Tibial nerve (tissue), 4 donors: ENCODE measurements at regions not wholly inside any gene's neighbourhood (a gene's known extent, or its start where the extent isn't known, plus 50 kb on each side); places are given as distances from the start of the nearest gene placed in this dataset.

Experiments
- DNase-seq, 2 donors: peaks; one replicate each; pipeline ENCODE4 v3.0.0-alpha.2; 2019; ENCODE audit warnings: low spot score in 2 of 2
- H3K27ac ChIP-seq, 4 donors: fragments of 200-600 bp; sonication (generic) in 3 of 4; one replicate each; pipeline ENCODE4 v1.5.1; 2017 to 2019; ENCODE audit warnings: mild to moderate bottlenecking in 1 of 4
- H3K27me3 ChIP-seq, 2 donors: fragments of 200-600 bp; sonication (generic) in 1 of 2; one replicate each; pipeline versions ENCODE4 v1.5.1 to v1.6.0; 2017 to 2019
- H3K36me3 ChIP-seq, 3 donors: fragments of 200-600 bp; sonication (generic); one replicate each; pipeline ENCODE4 v1.5.1; 2018 to 2019
- H3K4me1 ChIP-seq, 4 donors: fragments of 200-600 bp; sonication (generic) in 3 of 4; one replicate each; pipeline ENCODE4 v1.5.1; 2017 to 2019
- H3K4me3 ChIP-seq, 4 donors: fragments of 200-600 bp; sonication (generic) in 3 of 4; one replicate each; pipeline ENCODE4 v1.5.1; 2017 to 2019; ENCODE audit warnings: mild to moderate bottlenecking in 1 of 4, moderate library complexity in 1 of 4
- H3K9me3 ChIP-seq, 4 donors: fragments of 200-600 bp; sonication (generic) in 3 of 4; one replicate each; pipeline ENCODE4 v1.5.1; 2017 to 2019
- EP300 ChIP-seq, 2 donors: sonication (generic); formaldehyde crosslinking; IDR thresholded peaks; one replicate each; pipeline ENCODE4 v1.6.1; 2017; ENCODE audit warnings: antibody characterized with exemption in 2 of 2, mild to moderate bottlenecking in 1 of 2
- POLR2A ChIP-seq, 2 donors: fragments of 450-650 bp; IDR thresholded peaks; one replicate each; pipeline ENCODE4 v1.6.1; 2017; ENCODE audit warnings: antibody characterized with exemption in 2 of 2, mild to moderate bottlenecking in 2 of 2, moderate library complexity in 2 of 2
- WGBS, 2 donors: methylation state at CpG; one replicate each; pipeline ENCODE4 v1.1.5; 2018; 5-methylcytosine and 5-hydroxymethylcytosine counted together
- TF ChIP-seq, protein P1 (sequence below), 5 experiments: fragments of 200-600 bp in 3 of 5; fragments of 450-650 bp in 2 of 5; sonication (generic) in 3 of 5; IDR thresholded peaks; one replicate each; pipeline ENCODE4 v1.5.1; 2016 to 2019; ENCODE audit warnings: antibody characterized with exemption in 5 of 5, mild to moderate bottlenecking in 3 of 5, moderate library complexity in 2 of 5

DNA sequence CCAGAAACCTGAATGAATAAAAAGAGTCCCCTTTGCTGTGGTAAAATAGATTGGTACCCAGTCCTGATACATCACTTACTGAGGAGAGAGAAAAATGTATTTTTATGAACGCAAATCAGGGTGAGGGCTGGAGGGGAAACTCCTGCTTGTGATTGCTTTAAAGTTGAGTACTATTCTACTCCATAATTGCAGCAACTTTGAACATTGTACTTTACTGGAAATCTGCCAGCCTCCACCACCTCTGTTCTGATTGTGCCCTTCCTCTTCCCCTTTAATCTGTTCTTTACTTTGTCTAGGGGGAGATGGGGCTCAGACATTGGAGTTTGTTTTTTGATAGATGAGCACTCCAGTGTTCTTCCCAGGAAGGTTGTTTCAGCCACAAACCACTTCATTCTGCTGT, 81.9 kb downstream of the C3orf38 start:
- no peaks in the 10 kb centered on the region for H3K9me3 ChIP-seq
- H3K27me3 ChIP-seq: no peaks in the 10 kb centered on the region
- WGBS, 2 donors: 83 to 93% methylated on average over 1 of the region's 1 CpG
- DNase-seq: no peak
- TF ChIP-seq POLR2A (IDR thresholded peaks at IDR 0.05): no peak
- TF ChIP-seq, protein P1, sequence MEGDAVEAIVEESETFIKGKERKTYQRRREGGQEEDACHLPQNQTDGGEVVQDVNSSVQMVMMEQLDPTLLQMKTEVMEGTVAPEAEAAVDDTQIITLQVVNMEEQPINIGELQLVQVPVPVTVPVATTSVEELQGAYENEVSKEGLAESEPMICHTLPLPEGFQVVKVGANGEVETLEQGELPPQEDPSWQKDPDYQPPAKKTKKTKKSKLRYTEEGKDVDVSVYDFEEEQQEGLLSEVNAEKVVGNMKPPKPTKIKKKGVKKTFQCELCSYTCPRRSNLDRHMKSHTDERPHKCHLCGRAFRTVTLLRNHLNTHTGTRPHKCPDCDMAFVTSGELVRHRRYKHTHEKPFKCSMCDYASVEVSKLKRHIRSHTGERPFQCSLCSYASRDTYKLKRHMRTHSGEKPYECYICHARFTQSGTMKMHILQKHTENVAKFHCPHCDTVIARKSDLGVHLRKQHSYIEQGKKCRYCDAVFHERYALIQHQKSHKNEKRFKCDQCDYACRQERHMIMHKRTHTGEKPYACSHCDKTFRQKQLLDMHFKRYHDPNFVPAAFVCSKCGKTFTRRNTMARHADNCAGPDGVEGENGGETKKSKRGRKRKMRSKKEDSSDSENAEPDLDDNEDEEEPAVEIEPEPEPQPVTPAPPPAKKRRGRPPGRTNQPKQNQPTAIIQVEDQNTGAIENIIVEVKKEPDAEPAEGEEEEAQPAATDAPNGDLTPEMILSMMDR (IDR thresholded peaks at IDR 0.05): no peak
- TF ChIP-seq EP300 (IDR thresholded peaks at IDR 0.05): no peak
- no peak overlapping the region for H3K27ac ChIP-seq
- H3K4me3 ChIP-seq: no peak overlapping the region
- no peaks in the 10 kb centered on the region for H3K4me1 ChIP-seq
- no peaks in the 10 kb centered on the region for H3K36me3 ChIP-seq

DNA sequence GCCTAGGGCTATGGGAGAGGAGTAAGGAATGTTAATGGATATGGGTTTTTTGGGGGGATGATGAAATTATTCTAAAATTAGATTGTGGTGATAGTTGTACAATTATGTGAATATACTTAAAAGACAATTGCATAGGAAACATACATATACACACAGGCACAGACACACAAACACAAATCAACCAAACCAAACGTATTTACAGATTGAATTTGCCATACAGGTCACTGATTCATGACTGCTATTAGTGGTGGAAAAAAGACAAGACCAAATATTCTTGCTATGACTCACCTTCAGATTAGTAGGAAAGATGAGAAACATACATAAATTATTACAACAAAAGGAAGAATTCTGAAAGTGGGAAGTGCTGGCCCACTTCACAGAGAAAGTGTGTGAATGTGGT, 85.3 kb downstream of the C3orf38 start:
- Histone ChIP-seq H3K27me3 (no peaks in the 10 kb centered on the region), H3K9me3 (no peaks in the 10 kb centered on the region), H3K4me3 (no peak overlapping the region), H3K36me3 (no peaks in the 10 kb centered on the region), H3K4me1 (no peaks in the 10 kb centered on the region), H3K27ac (no peak overlapping the region)
- TF ChIP-seq, protein P1 (IDR thresholded peaks at IDR 0.05): no peak
- TF ChIP-seq EP300 (IDR thresholded peaks at IDR 0.05): no peak
- TF ChIP-seq POLR2A (IDR thresholded peaks at IDR 0.05): no peak
- DNase-seq: no peak
- 0% methylated on average over 1 of the region's 1 CpG for WGBS, 2 donors

DNA sequence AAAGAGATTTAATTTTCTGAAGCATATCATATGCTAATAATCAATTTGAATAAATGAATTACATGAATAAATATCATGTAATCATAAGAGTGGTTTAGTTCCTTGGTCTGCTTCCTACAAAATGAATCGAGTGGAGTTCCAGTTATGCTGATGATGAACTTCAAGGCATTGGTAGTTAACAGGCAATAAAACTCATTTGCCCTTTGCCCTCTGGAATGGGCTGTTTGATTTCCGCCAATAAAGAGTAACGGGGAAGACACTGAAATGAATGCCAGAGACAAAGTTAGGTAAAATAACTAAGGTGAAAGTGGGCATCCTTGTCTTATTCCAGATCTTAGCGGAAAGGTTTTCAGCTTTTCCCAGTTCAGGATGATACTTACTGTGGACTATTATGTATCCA, 90.1 kb downstream of the C3orf38 start:
- no peak overlapping the region for H3K27ac ChIP-seq
- WGBS, 2 donors: 60 to 63% methylated on average over 4 of the region's 4 CpGs
- TF ChIP-seq, protein P1 (IDR thresholded peaks at IDR 0.05): no peak
- TF ChIP-seq POLR2A (IDR thresholded peaks at IDR 0.05) (no peak), EP300 (IDR thresholded peaks at IDR 0.05) (no peak)

DNA sequence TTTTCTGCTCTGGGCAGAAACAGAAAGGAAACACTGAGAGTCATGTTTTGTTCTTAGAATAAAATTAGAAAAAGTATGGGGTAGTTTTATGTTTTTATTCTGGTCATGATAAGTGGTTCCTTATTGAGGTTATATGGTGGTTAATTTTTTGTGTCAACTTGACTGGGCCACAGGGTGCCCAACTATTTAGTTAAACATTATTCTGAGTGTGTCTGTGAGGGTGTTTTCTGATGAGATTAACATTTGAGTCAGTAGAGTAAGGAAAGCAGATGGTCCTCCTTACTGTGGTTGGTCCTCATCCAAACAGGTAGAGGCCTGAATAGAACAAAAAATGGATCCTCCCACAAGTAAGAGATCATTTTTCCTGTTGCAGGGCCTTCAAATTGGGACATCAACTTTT, 98.9 kb downstream of the C3orf38 start:
- Histone ChIP-seq H3K27ac (no peak overlapping the region), H3K36me3 (no peaks in the 10 kb centered on the region), H3K4me1 (no peaks in the 10 kb centered on the region), H3K27me3 (no peaks in the 10 kb centered on the region), H3K4me3 (no peak overlapping the region), H3K9me3 (peaks cover 0 to 15% (median 0%) of the 10 kb centered on the region in 4 donors)
- no peak for DNase-seq
- TF ChIP-seq POLR2A (IDR thresholded peaks at IDR 0.05): no peak
- TF ChIP-seq, protein P1 (IDR thresholded peaks at IDR 0.05): no peak
- no peak for TF ChIP-seq EP300 (IDR thresholded peaks at IDR 0.05)

More for the DNA sequence above, 90.1 kb downstream of the C3orf38 start:
- Histone ChIP-seq H3K36me3 (no peaks in the 10 kb centered on the region), H3K4me3 (no peak overlapping the region), H3K27me3 (no peaks in the 10 kb centered on the region), H3K9me3 (peaks cover 0 to 16% (median 0%) of the 10 kb centered on the region in 4 donors), H3K4me1 (no peaks in the 10 kb centered on the region)
- DNase-seq: no peak

DNA sequence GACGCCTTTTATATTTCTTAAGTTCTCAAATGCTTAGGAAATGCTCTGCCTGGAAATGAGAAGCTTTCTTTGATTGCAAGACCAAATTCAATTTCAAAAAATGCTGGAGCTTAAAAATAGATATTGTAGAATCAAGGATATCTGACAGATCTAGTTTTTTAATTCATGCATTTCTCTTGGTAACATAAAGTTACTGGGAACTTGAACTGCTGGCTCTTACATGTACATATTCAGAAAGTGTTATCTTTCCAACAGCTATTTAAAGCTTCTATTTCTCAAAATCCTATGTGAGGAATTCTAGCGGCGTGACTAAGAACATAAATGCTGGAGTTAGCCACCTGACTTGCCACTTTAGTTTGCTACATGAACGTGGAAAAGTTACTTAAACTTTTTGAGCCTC, 109.3 kb downstream of the C3orf38 start:
- 82 to 85% methylated on average over 4 of the region's 4 CpGs for WGBS, 2 donors
- TF ChIP-seq POLR2A (IDR thresholded peaks at IDR 0.05) (no peak), EP300 (IDR thresholded peaks at IDR 0.05) (no peak)
- TF ChIP-seq, protein P1 (IDR thresholded peaks at IDR 0.05): no peak
- H3K4me3 ChIP-seq: no peak overlapping the region

More for the DNA sequence above, 109.3 kb downstream of the C3orf38 start:
- Histone ChIP-seq H3K9me3 (no peaks in the 10 kb centered on the region), H3K27me3 (no peaks in the 10 kb centered on the region), H3K4me1 (peaks cover 0 to 5% (median 0%) of the 10 kb centered on the region in 4 donors), H3K27ac (no peak overlapping the region), H3K36me3 (no peaks in the 10 kb centered on the region)
- DNase-seq: no peak
